Effector memory CD8-positive, alpha-beta T cell (primary cell): ENCODE measurements at regions not wholly inside any gene's neighbourhood (a gene's known extent, or its start where the extent isn't known, plus 50 kb on each side); places are given as distances from the start of the nearest gene placed in this dataset.

Experiments
- ATAC-seq: fragments of 150-1000 bp; cut with Tn5 transposase; replicated peaks from 2 replicates; pipeline ENCODE4 v1.10.0; 2021; ENCODE audit warnings: mild to moderate bottlenecking, moderate library complexity
- DNase-seq, 3 experiments: peaks; one replicate each; pipeline ENCODE4 v3.0.0; 2021
- H3K27ac Mint-ChIP-seq, 2 donors: one replicate each; pipeline ENCODE4 v1.8.0; 2022; ENCODE audit warnings: mild to moderate bottlenecking in 2 of 2, mixed read lengths in 2 of 2, moderate library complexity in 2 of 2
- H3K27me3 Mint-ChIP-seq, 2 donors: one replicate each; pipeline ENCODE4 v1.8.0; 2022; ENCODE audit warnings: mixed read lengths in 2 of 2
- H3K36me3 Mint-ChIP-seq: one replicate; pipeline ENCODE4 v1.8.0; 2022; ENCODE audit warnings: mild to moderate bottlenecking, moderate library complexity, mixed read lengths; ENCODE audit not compliant: insufficient read depth
- H3K4me1 Mint-ChIP-seq, 2 donors: one replicate each; pipeline ENCODE4 v1.8.0; 2022; ENCODE audit warnings: low read depth in 2 of 2, mixed read lengths in 2 of 2
- H3K4me3 Mint-ChIP-seq, 2 donors: one replicate each; pipeline ENCODE4 v1.8.0; 2022; ENCODE audit warnings: mild to moderate bottlenecking in 2 of 2, mixed read lengths in 2 of 2, moderate library complexity in 2 of 2
- H3K9me3 Mint-ChIP-seq, 2 donors: one replicate each; pipeline ENCODE4 v1.8.0; 2022; ENCODE audit warnings: mixed read lengths in 2 of 2

DNA sequence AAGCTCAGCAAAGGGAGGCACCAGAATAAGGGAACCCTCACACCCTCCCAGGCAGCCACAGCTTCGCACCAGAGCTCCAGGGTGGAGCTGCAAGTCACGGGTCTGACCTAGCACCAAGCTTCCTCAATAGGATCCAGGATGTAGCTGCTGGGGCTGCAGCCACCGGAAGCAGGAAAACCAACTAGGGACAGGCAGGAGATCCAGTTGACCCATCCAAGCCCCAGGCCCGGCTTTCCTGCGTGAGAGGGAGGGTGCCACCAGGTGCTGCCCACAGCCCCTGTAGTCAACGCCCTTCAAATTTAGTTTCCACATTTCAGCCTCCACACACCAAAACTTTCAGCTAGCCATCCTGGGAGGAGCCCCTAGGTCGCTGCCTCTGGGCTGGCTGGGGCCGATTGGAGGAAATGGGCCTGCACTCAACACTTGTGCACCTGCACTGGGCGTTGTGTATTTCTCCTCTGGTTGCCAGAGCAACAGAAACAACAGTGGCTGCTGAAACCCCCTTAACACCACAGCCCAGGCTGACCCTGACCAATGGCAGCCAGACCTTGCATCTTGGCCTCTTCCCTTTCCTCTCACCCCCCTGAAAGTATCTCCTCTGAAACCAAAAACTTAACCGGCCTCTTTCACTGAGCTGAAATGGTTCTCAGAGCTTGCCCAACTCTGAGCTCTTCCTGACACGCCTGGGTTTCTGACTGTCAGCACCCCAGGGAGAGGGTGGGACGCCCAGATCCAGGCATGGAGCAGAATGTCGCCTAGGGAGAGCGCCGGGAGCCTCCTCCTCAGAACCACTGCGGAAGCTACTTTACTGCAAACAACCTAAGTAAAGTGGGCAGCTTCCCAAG lies 226.5 kb upstream of the MAP3K1 start:
- peak overlapping the region in 1 of 2 donors; percentile 12 for H3K27ac Mint-ChIP-seq
- peaks cover 0 to 10% of the 10 kb centered on the region in 2 donors for H3K27me3 Mint-ChIP-seq
- H3K4me3 Mint-ChIP-seq = peak overlapping the region in 1 of 2 donors; percentile 43
- DNase-seq (peak; percentile 7 to 58 (median 55)), ATAC-seq (peak; percentile 93)
- peaks cover 4% of the 10 kb centered on the region for H3K36me3 Mint-ChIP-seq
- H3K4me1 Mint-ChIP-seq = peaks cover 6 to 21% of the 10 kb centered on the region in 2 donors
- H3K9me3 Mint-ChIP-seq = no peaks in the 10 kb centered on the region

DNA sequence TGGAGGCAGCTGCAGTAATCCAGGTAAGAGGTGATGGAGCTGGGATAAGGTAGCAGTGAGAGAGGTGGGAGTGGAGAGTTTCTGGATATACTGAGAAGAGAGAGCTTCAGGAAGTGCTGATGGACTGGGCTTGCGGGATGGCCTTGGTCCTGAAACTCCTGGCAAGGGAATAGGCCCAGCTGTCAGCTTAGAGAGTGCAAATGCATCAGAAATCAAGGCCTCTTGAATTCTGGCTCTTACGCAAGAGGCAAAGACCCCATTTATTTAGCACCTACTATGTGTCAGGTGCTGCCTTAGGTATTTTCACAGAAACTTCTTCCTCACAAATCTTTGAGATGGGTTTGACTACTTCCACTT lies 227.2 kb upstream of the MAP3K1 start:
- ATAC-seq (no peak), DNase-seq (no peak)
- Mint-ChIP-seq H3K36me3 (peaks cover 4% of the 10 kb centered on the region), H3K4me3 (peak overlapping the region in 1 of 2 donors; percentile 17), H3K4me1 (peaks cover 6 to 21% of the 10 kb centered on the region in 2 donors), H3K27ac (peak overlapping the region in 1 of 2 donors; percentile 12), H3K27me3 (peaks cover 0 to 10% of the 10 kb centered on the region in 2 donors), H3K9me3 (no peaks in the 10 kb centered on the region)

DNA sequence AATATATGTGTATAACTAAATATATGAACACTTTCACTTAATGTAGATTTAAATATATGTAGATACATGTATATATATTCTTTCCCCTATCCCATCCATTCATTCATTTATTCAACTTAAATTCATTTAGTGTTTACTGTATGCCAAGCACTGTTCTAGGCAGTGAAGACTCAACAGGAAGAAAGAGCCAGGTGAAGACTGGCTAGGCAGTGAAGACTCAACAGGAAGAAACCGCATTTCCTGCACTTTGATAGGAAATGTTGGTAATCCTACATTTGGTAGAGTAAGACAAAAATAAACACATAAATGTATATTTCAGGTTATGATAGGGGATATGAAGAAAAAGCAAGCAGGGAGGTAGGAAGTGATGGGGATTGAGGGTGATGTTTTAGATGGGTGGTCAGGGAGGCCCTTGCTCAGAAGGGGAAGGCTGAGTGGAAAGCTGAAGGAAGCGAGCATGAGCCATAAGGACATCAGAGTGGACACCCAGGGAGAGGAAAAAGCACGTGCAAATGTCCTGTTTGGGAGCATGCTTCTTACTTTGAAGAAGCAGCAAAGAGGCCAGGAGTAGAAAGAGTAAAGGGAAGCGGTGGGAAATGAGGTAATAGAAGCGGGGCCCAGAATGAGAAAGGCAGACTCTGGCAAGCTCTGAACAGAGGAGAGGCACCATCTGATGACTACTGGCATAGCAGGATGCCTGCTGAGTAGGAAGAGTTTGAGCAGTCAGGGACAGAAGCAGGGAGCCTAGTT lies 227.8 kb upstream of the MAP3K1 start:
- Mint-ChIP-seq H3K27ac (peak overlapping the region in 1 of 2 donors; percentile 12), H3K4me3 (peak overlapping the region in 1 of 2 donors; percentile 17), H3K36me3 (peaks cover 4% of the 10 kb centered on the region), H3K27me3 (peaks cover 0 to 10% of the 10 kb centered on the region in 2 donors), H3K4me1 (peaks cover 6 to 21% of the 10 kb centered on the region in 2 donors), H3K9me3 (no peaks in the 10 kb centered on the region)
- DNase-seq (no peak), ATAC-seq (no peak)

DNA sequence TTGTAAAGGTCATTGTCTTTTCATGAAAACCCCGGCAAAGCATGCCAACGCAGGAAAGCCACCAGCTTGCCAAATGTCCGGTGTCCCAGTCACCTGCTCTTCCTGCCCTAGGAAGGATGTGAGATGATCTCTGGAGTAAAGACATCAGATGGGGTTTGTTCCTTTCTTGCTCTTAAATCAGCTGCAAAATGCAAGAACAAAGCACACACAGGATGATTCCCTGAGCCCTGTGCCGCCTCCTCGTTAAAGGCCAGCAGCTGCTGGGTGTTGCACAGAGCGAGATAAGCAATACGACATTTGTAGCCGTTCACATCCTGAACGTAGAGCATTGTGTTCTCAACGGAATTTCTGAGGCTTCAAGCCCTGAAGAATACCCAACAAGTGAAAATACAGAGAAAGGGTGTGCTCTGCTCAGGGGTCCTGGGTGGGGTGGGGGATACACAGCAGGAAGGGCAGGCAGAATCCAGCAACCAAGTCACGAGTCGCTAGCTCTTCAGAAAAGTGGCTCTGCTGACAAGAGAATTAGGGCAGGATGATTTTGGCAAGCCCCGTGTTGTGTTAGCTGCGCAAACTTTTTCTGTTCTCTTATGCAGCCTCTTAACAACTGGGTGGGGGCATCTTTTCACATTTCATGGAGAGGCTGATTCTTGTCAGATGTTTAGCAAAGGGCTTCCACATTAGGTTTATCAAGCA lies 229.2 kb upstream of the MAP3K1 start:
- Mint-ChIP-seq H3K9me3 (no peaks in the 10 kb centered on the region), H3K4me3 (no peak overlapping the region), H3K36me3 (peaks cover 4% of the 10 kb centered on the region), H3K27me3 (peaks cover 7 to 12% of the 10 kb centered on the region in 2 donors), H3K4me1 (peaks cover 6 to 18% of the 10 kb centered on the region in 2 donors), H3K27ac (no peak overlapping the region)
- no peak for ATAC-seq
- DNase-seq = no peak

DNA sequence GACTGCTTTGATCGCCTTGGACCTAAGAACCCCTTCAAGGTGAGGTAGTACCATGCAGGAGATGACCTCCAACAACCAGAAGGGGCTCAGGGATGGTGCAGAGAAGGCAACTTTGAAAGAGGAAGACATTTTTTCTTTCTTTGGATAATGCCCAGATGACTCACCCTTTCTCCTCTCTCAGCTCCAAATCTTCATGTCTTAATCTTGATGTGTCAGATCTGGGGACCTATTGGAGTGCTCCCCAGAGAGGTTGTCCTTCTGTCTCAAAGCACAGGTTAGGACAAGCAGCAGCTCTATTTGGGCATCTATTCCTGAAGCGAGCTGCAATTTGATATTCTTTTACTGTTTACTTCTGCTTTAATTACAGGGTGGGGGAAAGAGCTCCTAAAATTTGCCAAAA lies 229.9 kb upstream of the MAP3K1 start:
- Mint-ChIP-seq H3K4me1 (peaks cover 6 to 18% of the 10 kb centered on the region in 2 donors), H3K27me3 (peaks cover 7 to 12% of the 10 kb centered on the region in 2 donors), H3K27ac (no peak overlapping the region), H3K4me3 (no peak overlapping the region), H3K36me3 (peaks cover 4% of the 10 kb centered on the region), H3K9me3 (no peaks in the 10 kb centered on the region)
- no peak for ATAC-seq
- no peak for DNase-seq

DNA sequence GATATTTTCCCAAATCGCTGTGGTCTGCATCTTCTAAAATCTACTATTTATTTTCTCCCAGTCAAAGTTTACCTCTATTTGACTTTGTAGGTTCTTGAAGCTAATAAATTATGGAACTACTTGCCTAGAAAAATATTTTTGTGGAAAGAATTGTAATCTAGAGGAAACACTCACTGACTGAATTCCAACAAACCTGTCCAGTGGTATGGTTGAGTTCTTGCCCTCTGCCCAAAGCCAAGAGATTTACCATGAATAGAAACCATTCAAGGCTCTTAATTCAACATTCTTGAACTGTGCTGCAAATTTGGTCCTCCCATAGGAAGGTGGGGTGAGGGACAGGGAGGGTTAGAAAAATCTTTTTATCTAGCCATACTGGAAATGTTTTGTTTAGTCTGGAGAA lies 233.9 kb upstream of the MAP3K1 start:
- no peak overlapping the region for H3K4me3 Mint-ChIP-seq
- no peak for DNase-seq

DNA sequence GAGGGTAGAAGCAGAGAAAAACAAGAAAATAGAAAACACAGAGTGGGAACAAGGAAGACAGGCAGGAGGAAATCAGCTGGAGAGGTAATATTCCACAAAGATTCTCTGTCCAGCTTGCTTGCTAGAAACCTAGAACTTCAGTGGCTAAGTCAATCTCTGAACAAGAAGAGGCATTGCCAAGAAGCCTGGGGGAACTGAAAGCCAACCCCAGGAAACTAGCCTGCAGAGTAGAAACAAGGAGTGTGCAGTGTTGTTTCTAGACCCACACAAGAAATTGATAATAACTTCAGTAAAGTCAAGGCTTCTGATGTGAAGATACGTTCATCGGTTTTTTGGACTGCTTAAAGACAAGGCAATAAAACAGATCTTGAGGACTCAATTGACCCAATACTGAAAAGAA lies 234.5 kb upstream of the MAP3K1 start:
- no peak for DNase-seq
- no peak for ATAC-seq
- Mint-ChIP-seq H3K9me3 (no peaks in the 10 kb centered on the region), H3K27ac (no peak overlapping the region), H3K4me1 (no peaks in the 10 kb centered on the region), H3K27me3 (peaks cover 7 to 12% of the 10 kb centered on the region in 2 donors), H3K36me3 (no peaks in the 10 kb centered on the region), H3K4me3 (no peak overlapping the region)

More for the DNA sequence above, 233.9 kb upstream of the MAP3K1 start:
- Mint-ChIP-seq H3K36me3 (no peaks in the 10 kb centered on the region), H3K9me3 (no peaks in the 10 kb centered on the region), H3K4me1 (no peaks in the 10 kb centered on the region), H3K27me3 (peaks cover 7 to 12% of the 10 kb centered on the region in 2 donors), H3K27ac (no peak overlapping the region)
- no peak for ATAC-seq

DNA sequence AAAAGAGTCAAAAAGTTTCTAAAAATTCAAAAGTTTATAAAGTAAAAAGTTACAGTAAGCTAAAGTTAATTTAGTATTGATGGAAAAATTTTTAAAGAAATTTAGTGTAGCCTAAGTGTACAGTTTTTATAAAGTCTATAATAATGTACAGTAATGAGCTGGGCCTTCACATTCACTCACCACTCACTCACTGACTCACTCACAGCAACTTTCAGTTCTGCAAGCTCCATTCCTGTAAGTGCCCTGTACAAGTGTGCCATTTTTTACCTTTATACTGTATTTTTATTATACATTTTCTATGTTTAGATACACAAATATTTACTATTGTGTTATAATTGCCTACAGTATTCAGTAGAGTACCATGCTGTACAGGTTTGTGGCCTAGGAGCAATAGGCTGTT lies 239.5 kb upstream of the MAP3K1 start:
- no peaks in the 10 kb centered on the region for H3K4me1 Mint-ChIP-seq
- peaks cover 2% of the 10 kb centered on the region for H3K36me3 Mint-ChIP-seq
- peaks cover 0 to 6% of the 10 kb centered on the region in 2 donors for H3K27me3 Mint-ChIP-seq
- H3K9me3 Mint-ChIP-seq = no peaks in the 10 kb centered on the region
- H3K4me3 Mint-ChIP-seq = no peak overlapping the region
- DNase-seq (no peak), ATAC-seq (no peak)
- no peak overlapping the region for H3K27ac Mint-ChIP-seq

DNA sequence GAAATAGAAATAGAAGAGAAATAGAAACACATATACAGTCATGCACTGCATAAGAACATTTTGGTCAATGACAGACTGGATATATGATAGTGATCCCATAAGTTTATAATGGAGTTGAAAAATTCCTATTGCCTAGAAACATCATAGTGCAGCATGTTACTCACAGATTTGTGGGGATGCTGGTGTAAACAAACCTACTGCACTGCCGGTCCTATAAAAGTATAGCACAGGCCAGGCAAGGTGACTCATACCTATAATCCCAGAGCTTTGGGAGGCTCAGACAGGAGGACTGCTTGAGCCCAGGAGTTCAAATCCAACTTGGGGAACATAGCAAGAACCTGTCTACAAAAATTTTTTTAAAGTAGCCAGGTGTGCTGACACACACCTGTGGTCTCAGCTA lies 240.6 kb upstream of the MAP3K1 start:
- Mint-ChIP-seq H3K4me3 (no peak overlapping the region), H3K9me3 (no peaks in the 10 kb centered on the region), H3K4me1 (no peaks in the 10 kb centered on the region), H3K27ac (no peak overlapping the region), H3K27me3 (peaks cover 0 to 6% of the 10 kb centered on the region in 2 donors), H3K36me3 (peaks cover 2% of the 10 kb centered on the region)
- no peak for DNase-seq
- ATAC-seq = no peak

DNA sequence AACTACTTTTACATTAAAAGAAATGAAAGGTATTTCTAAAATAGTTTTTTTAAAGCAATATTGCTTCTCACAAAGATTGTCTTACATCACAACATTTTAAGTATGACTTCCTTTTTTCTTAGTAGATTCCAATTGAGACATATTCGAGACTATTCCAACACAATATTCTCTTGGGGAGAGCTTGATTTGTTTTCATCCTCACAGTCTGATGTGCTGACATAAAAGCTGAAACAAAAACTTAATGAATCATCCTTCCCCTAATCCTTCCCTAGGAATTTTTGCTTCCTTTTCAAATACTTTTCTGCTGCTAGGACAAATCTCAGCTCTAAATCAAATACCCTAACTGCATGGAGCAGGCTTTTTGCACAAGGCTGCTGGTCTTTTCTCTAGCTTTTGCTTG lies 245.8 kb upstream of the MAP3K1 start:
- DNase-seq (no peak), ATAC-seq (no peak)
- H3K4me1 Mint-ChIP-seq = peaks cover 0 to 3% of the 10 kb centered on the region in 2 donors
- H3K9me3 Mint-ChIP-seq = no peaks in the 10 kb centered on the region
- H3K36me3 Mint-ChIP-seq = peaks cover 2% of the 10 kb centered on the region
- H3K4me3 Mint-ChIP-seq = no peak overlapping the region
- no peak overlapping the region for H3K27ac Mint-ChIP-seq
- H3K27me3 Mint-ChIP-seq = peaks cover 12 to 15% of the 10 kb centered on the region in 2 donors

DNA sequence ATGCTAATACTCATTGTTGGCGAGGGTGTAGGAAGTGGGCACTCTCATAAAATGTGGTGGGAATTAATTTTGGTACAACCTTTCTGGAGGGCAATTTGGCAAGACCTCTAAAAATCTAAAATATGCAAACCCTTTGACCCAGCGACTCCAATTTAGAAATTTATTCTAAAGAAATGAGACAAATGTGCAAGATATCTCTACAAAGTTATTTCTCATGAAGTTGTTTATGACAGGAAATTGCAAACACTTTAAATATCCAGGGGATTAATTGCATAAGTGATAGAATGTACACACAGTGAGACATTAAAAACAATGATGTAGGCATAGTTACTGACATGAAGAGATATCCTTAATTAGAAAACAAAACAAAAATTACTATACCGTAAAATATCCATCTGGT lies 246.3 kb upstream of the MAP3K1 start:
- H3K4me1 Mint-ChIP-seq = peaks cover 0 to 3% of the 10 kb centered on the region in 2 donors
- ATAC-seq = no peak
- H3K27ac Mint-ChIP-seq = no peak overlapping the region
- H3K4me3 Mint-ChIP-seq = no peak overlapping the region
- H3K36me3 Mint-ChIP-seq = peaks cover 2% of the 10 kb centered on the region
- H3K27me3 Mint-ChIP-seq = peaks cover 14 to 15% of the 10 kb centered on the region in 2 donors
- H3K9me3 Mint-ChIP-seq = no peaks in the 10 kb centered on the region
- DNase-seq = no peak

DNA sequence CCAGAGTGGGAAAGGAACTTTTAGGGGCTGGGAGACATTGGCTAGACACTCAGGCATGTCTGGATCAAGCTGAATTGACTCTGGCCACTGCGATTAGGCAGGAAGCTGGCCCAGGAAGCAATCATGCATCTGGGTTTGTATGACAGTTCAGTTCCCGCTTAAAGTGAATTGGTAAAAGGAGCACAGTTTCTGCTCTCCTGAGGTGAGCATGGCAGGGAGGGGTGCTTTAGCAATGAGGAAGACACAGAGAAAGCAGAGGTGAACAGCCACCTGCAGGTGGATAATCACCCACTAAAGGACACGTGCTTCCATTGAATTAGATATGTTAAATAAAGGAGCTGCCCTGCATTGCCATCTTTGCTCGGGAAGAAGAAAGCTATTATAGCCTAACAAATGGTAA lies 248.1 kb upstream of the MAP3K1 start:
- ATAC-seq (no peak), DNase-seq (no peak)
- Mint-ChIP-seq H3K27ac (no peak overlapping the region), H3K36me3 (no peaks in the 10 kb centered on the region), H3K4me3 (no peak overlapping the region), H3K9me3 (no peaks in the 10 kb centered on the region), H3K27me3 (peaks cover 14 to 15% of the 10 kb centered on the region in 2 donors), H3K4me1 (peaks cover 0 to 3% of the 10 kb centered on the region in 2 donors)
